Subcutaneous abdominal adipose tissue (tissue), 5 donors: ENCODE measurements at regions not wholly inside any gene's neighbourhood (a gene's known extent, or its start where the extent isn't known, plus 50 kb on each side); places are given as distances from the start of the nearest gene placed in this dataset.
"Not testable (repeated sequence)": the region's sequence is repeated elsewhere in the genome, so short reads cannot be mapped to it uniquely, and the experiment has no call there.

Experiments used
- H3K27ac ChIP-seq: one replicate; pipeline ENCODE4 v1.7.0; 2013; ENCODE audit warnings: low read depth, mild to moderate bottlenecking, inconsistent platforms, low read length, moderate library complexity
- H3K27me3 ChIP-seq, 5 donors: one replicate each; pipeline ENCODE4 v1.7.0; 2013; ENCODE audit warnings: low read length in 5 of 5, inconsistent platforms in 1 of 5; ENCODE audit not compliant: control insufficient read depth in 5 of 5, insufficient read depth in 4 of 5
- H3K36me3 ChIP-seq, 5 donors: one replicate each; pipeline ENCODE4 v1.7.0; 2013; ENCODE audit warnings: low read length in 5 of 5; ENCODE audit not compliant: control insufficient read depth in 5 of 5, insufficient read depth in 5 of 5
- H3K4me1 ChIP-seq, 5 donors: one replicate each; pipeline ENCODE4 v1.7.0; 2013; ENCODE audit warnings: low read length in 5 of 5, mild to moderate bottlenecking in 3 of 5, moderate library complexity in 1 of 5; ENCODE audit not compliant: control insufficient read depth in 5 of 5, insufficient read depth in 5 of 5
- H3K4me3 ChIP-seq, 5 donors: one replicate each; pipeline ENCODE4 v1.7.0; 2013; ENCODE audit warnings: low read length in 5 of 5, low read depth in 1 of 5
- H3K9ac ChIP-seq, 5 donors: one replicate each; pipeline ENCODE4 v1.7.0; 2013; ENCODE audit warnings: low read length in 5 of 5, mild to moderate bottlenecking in 4 of 5, moderate library complexity in 3 of 5
- H3K9me3 ChIP-seq, 5 donors: one replicate each; pipeline ENCODE4 v1.7.0; 2013; ENCODE audit warnings: low read length in 5 of 5; ENCODE audit not compliant: control insufficient read depth in 5 of 5
- donor health status: healthy.
- donor health status: healthy.
- donor health status: healthy.
- donor health status: healthy.
- donor health status: healthy.

GRCh38 chr20:55535366-55535765 is 470.0 kb downstream of the CBLN4 start:
- no peak overlapping the region for H3K4me3 ChIP-seq
- no peaks in the 10 kb centered on the region for H3K4me1 ChIP-seq
- H3K9ac ChIP-seq, result no peak overlapping the region
- no peak overlapping the region for H3K27ac ChIP-seq
- no peaks in the 10 kb centered on the region for H3K36me3 ChIP-seq
- no peaks in the 10 kb centered on the region for H3K27me3 ChIP-seq
- H3K9me3 ChIP-seq, result peaks cover 0 to 2% (median 0%) of the 10 kb centered on the region in 5 donors

- Histone ChIP-seq H3K4me1 (no peaks in the 10 kb centered on the region), H3K27ac (no peak overlapping the region), H3K27me3 (no peaks in the 10 kb centered on the region), H3K9me3 (peaks cover 0 to 2% (median 0%) of the 10 kb centered on the region in 5 donors), H3K4me3 (no peak overlapping the region), H3K9ac (no peak overlapping the region), H3K36me3 (no peaks in the 10 kb centered on the region)
These were observed 471.7 kb downstream of the CBLN4 start for GRCh38 chr20:55533632-55534031.

GRCh38 chr20:55530763-55531162 is 474.6 kb downstream of the CBLN4 start:
- H3K4me3 ChIP-seq, result no peak overlapping the region
- H3K9ac ChIP-seq, result no peak overlapping the region
- H3K9me3 ChIP-seq, result no peaks in the 10 kb centered on the region
- H3K4me1 ChIP-seq, result no peaks in the 10 kb centered on the region
- no peaks in the 10 kb centered on the region for H3K27me3 ChIP-seq
- no peak overlapping the region for H3K27ac ChIP-seq
- H3K36me3 ChIP-seq, result no peaks in the 10 kb centered on the region

- Histone ChIP-seq H3K9me3 (no peaks in the 10 kb centered on the region), H3K27me3 (no peaks in the 10 kb centered on the region), H3K4me3 (no peak overlapping the region), H3K9ac (no peak overlapping the region), H3K4me1 (no peaks in the 10 kb centered on the region), H3K36me3 (no peaks in the 10 kb centered on the region), H3K27ac (no peak overlapping the region)
These were observed 476.8 kb downstream of the CBLN4 start for GRCh38 chr20:55528482-55528881.

- Histone ChIP-seq H3K36me3 (no peaks in the 10 kb centered on the region), H3K9ac (no peak overlapping the region), H3K9me3 (peaks cover 0 to 2% (median 0%) of the 10 kb centered on the region in 5 donors)
These were observed 483.0 kb downstream of the CBLN4 start for GRCh38 chr20:55522296-55522815.

GRCh38 chr20:55517584-55517983 is 487.7 kb downstream of the CBLN4 start:
- H3K9ac ChIP-seq, H3K9me3 ChIP-seq, H3K4me1 ChIP-seq, H3K27ac ChIP-seq, H3K36me3 ChIP-seq, H3K27me3 ChIP-seq, H3K4me3 ChIP-seq: not testable (repeated sequence)

More at GRCh38 chr20:55522296-55522815, 483.0 kb downstream of the CBLN4 start:
- H3K27ac ChIP-seq, result no peak overlapping the region
- no peak overlapping the region for H3K4me3 ChIP-seq
- H3K4me1 ChIP-seq, result no peaks in the 10 kb centered on the region
- H3K27me3 ChIP-seq, result no peaks in the 10 kb centered on the region

- Histone ChIP-seq H3K27ac (no peak overlapping the region), H3K9me3 (peaks cover 0 to 2% (median 0%) of the 10 kb centered on the region in 5 donors), H3K4me1 (no peaks in the 10 kb centered on the region), H3K27me3 (no peaks in the 10 kb centered on the region), H3K9ac (no peak overlapping the region), H3K36me3 (no peaks in the 10 kb centered on the region), H3K4me3 (no peak overlapping the region)
These were observed 489.5 kb downstream of the CBLN4 start for GRCh38 chr20:55515832-55516231.

- H3K27ac ChIP-seq, result no peak overlapping the region
- no peaks in the 10 kb centered on the region for H3K9me3 ChIP-seq
- no peaks in the 10 kb centered on the region for H3K36me3 ChIP-seq
- H3K4me3 ChIP-seq, result no peak overlapping the region
- no peaks in the 10 kb centered on the region for H3K27me3 ChIP-seq
- no peak overlapping the region for H3K9ac ChIP-seq
- H3K4me1 ChIP-seq, result no peaks in the 10 kb centered on the region
These were observed 490.8 kb downstream of the CBLN4 start for GRCh38 chr20:55514531-55514930.

- Histone ChIP-seq H3K9me3 (no peaks in the 10 kb centered on the region), H3K4me1 (no peaks in the 10 kb centered on the region), H3K27me3 (no peaks in the 10 kb centered on the region), H3K9ac (no peak overlapping the region), H3K36me3 (no peaks in the 10 kb centered on the region), H3K27ac (no peak overlapping the region), H3K4me3 (no peak overlapping the region)
These were observed 491.4 kb downstream of the CBLN4 start for GRCh38 chr20:55513954-55514353.

GRCh38 chr20:55500130-55500529 is 505.2 kb downstream of the CBLN4 start:
- Histone ChIP-seq H3K9ac (no peak overlapping the region), H3K9me3 (peaks cover 0 to 3% (median 0%) of the 10 kb centered on the region in 5 donors), H3K27me3 (no peaks in the 10 kb centered on the region), H3K4me1 (no peaks in the 10 kb centered on the region), H3K27ac (no peak overlapping the region), H3K4me3 (no peak overlapping the region), H3K36me3 (no peaks in the 10 kb centered on the region)

GRCh38 chr20:55488593-55488992 is 516.7 kb downstream of the CBLN4 start:
- H3K9me3 ChIP-seq, result no peaks in the 10 kb centered on the region
- H3K4me1 ChIP-seq, result no peaks in the 10 kb centered on the region
- H3K9ac ChIP-seq, result no peak overlapping the region
- no peaks in the 10 kb centered on the region for H3K36me3 ChIP-seq
- H3K27ac ChIP-seq, result no peak overlapping the region
- H3K27me3 ChIP-seq, result no peaks in the 10 kb centered on the region
- H3K4me3 ChIP-seq, result no peak overlapping the region
